Activated CD4-positive, alpha-beta memory T cell treated with anti-CD3 and anti-CD28 coated beads for 36 hours (primary cell): ENCODE measurements at regions not wholly inside any gene's neighbourhood (a gene's known extent, or its start where the extent isn't known, plus 50 kb on each side); places are given as distances from the start of the nearest gene placed in this dataset.

Experiments used
- CTCF ChIA-PET: fragments of 350-600 bp; sonication (Branson Sonifier 250); formaldehyde crosslinking; loops from one replicate; lab custom pipeline; 2021; ENCODE audit warnings: antibody characterized with exemption, inconsistent platforms; lab: Charles Lee
- POLR2A ChIA-PET: fragments of 350-600 bp; sonication (Branson Sonifier 250); formaldehyde crosslinking; loops from one replicate; lab custom pipeline; 2021; ENCODE audit warnings: antibody characterized with exemption; lab: Charles Lee
- DNase-seq: peaks from one replicate; pipeline ENCODE4 v3.0.0-alpha.2; 2020
- H3K27ac Mint-ChIP-seq: one replicate; pipeline ENCODE4 v1.8.0; 2021; ENCODE audit warnings: mixed read lengths
- H3K27me3 Mint-ChIP-seq: one replicate; pipeline ENCODE4 v1.8.0; 2021; ENCODE audit warnings: mixed read lengths
- H3K36me3 Mint-ChIP-seq: one replicate; pipeline ENCODE4 v1.8.0; 2021; ENCODE audit warnings: mixed read lengths
- H3K4me1 Mint-ChIP-seq: one replicate; pipeline ENCODE4 v1.8.0; 2021; ENCODE audit warnings: low read depth, mixed read lengths
- H3K4me3 Mint-ChIP-seq: one replicate; pipeline ENCODE4 v1.8.0; 2021; ENCODE audit warnings: mild to moderate bottlenecking, mixed read lengths
- H3K9me3 Mint-ChIP-seq: one replicate; pipeline ENCODE4 v1.8.0; 2021; ENCODE audit warnings: mixed read lengths
- intact Hi-C: fragments of 100-400 bp; cut with micrococcal nuclease; formaldehyde crosslinking; loops from one replicate; pipeline ENCODE4 v1.15.1; 2023

DNA sequence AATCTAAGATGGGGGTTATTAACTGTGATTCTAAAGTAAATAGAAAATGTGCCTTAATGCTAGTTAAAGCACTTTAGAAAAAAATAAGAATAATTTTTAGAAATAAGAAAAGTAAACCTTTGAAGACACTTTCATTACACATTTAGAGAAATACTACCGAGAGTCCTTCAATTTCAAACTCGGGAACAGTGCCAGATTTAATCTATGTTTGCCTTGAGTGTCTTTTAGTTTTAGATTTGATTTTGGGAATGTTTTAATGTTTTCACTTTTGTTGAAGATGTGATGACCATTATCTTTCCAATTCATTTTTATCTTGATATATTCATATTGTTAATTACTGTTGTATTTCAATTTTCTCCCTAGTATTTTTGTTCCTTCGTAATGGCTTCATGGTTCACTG is 592.7 kb upstream of the MGMT start:
- H3K27me3 Mint-ChIP-seq, result peaks cover 3% of the 10 kb centered on the region
- no peaks in the 10 kb centered on the region for H3K36me3 Mint-ChIP-seq
- no peak for DNase-seq
- H3K9me3 Mint-ChIP-seq, result no peaks in the 10 kb centered on the region
- CTCF ChIA-PET, result no interaction called here
- no peaks in the 10 kb centered on the region for H3K4me1 Mint-ChIP-seq
- H3K27ac Mint-ChIP-seq, result no peak overlapping the region
- H3K4me3 Mint-ChIP-seq, result no peak overlapping the region
- intact Hi-C loops, result no loop called here
- POLR2A ChIA-PET, result no interaction called here

DNA sequence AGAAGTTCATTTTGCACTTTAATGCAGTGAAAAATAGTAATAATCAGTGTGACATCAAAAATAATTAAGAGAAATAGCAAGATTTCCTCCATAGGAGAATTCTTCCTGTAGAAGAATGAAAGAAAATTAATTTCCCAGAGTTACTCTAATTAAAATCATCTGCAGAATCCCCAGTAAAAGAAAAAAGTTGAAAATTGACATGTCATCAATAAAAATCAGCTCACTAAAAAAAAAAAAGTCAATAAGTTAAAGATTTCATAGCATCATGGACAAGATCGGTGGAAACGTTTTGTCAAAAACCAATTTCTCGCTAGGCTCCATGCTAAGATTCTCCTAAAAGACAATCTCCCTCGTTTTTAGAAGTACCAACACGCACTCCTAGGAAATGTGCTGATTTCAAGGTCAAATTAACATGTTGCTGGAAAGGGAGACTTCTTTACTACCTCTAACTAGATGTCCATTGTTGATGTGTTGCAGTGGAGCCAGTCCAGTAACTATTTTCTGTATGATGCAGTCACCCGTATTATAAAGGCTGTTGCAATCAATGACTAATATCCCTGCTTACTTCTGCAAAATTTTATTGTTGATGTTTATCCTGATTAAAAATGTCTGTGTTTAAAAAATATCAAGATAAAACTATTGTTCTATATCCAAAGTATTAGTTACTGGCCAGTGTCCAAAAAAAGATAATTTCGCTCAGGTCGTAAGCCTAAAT is 591.9 kb upstream of the MGMT start:
- no peak overlapping the region for H3K4me3 Mint-ChIP-seq
- POLR2A ChIA-PET, result no interaction called here
- DNase-seq, result no peak
- intact Hi-C loops, result no loop called here
- H3K27me3 Mint-ChIP-seq, result peaks cover 3% of the 10 kb centered on the region
- no peaks in the 10 kb centered on the region for H3K36me3 Mint-ChIP-seq
- H3K9me3 Mint-ChIP-seq, result no peaks in the 10 kb centered on the region
- CTCF ChIA-PET, result no interaction called here
- H3K27ac Mint-ChIP-seq, result no peak overlapping the region
- H3K4me1 Mint-ChIP-seq, result no peaks in the 10 kb centered on the region

DNA sequence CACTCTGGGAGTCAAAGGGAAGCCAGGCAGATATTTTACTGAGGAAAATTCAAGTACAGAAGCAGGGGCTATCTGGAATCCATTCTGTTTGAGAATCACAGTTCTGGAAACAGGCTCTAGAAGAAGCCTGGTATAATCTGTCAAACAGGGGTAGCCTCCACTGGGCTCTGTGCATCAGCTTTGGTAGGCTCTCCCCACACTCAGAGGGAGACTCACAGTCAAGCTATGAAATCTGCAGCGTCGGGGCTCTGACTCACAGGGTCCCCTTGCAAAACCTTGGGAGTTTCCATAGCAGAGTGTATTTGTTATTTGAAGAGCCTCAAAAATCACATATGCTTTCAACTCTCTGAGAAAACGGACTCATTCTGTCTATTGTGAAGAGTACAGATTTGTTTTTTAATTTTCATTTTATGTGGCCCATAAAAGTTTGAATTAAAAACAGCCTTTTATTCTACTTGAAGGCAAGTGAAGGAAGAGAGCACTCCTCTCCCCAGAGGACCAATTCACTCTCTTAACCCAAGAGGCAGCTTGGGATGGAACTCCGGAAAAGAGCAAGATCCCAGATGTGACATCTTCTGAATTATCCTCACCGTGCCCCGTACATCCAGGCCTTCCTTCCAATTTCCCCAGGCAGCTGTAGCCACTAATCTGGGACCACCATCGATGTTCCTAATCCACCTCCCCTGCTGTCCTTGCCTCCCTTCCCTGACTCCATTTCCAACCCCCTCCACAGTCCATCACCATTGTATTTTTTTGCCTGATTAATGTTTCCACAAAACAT is 590.9 kb upstream of the MGMT start:
- Mint-ChIP-seq H3K27me3 (peaks cover 3% of the 10 kb centered on the region), H3K36me3 (no peaks in the 10 kb centered on the region), H3K27ac (no peak overlapping the region), H3K4me1 (no peaks in the 10 kb centered on the region), H3K4me3 (no peak overlapping the region), H3K9me3 (no peaks in the 10 kb centered on the region)
- no peak for DNase-seq
- intact Hi-C loops, result no loop called here
- ChIA-PET CTCF (no interaction called here), POLR2A (no interaction called here)

GRCh38 chr10:128877141-128877540 is 589.9 kb upstream of the MGMT start:
- no peak for DNase-seq
- H3K9me3 Mint-ChIP-seq, result no peaks in the 10 kb centered on the region
- intact Hi-C loops, result no loop called here
- ChIA-PET POLR2A (no interaction called here), CTCF (no interaction called here)
- H3K27ac Mint-ChIP-seq, result no peak overlapping the region
- H3K4me1 Mint-ChIP-seq, result no peaks in the 10 kb centered on the region
- H3K36me3 Mint-ChIP-seq, result no peaks in the 10 kb centered on the region
- peaks cover 7% of the 10 kb centered on the region for H3K27me3 Mint-ChIP-seq
- no peak overlapping the region for H3K4me3 Mint-ChIP-seq

GRCh38 chr10:128877936-128878335 is 589.1 kb upstream of the MGMT start:
- H3K27me3 Mint-ChIP-seq, result peaks cover 7% of the 10 kb centered on the region
- intact Hi-C loops, result no loop called here

DNA sequence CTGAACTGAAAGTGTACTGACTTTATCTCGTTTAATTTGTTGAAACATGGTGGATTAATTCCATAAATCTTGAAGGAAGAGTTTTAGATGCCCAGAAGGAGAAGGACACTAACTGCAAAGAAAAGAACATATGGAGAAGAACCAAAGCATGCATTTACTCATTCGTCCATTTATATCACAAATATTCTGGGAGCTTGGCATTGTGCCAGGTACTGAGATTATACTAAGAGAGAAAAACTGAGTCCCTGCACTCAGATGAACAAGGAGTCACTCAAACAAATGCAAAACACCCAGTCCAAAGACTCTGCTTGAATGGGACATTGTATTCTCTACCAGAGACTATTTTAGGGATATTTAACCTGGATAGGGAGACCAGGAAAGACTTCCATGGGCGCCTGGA is 588.0 kb upstream of the MGMT start:
- POLR2A ChIA-PET, result no interaction called here
- Mint-ChIP-seq H3K36me3 (no peaks in the 10 kb centered on the region), H3K27ac (no peak overlapping the region), H3K27me3 (peaks cover 7% of the 10 kb centered on the region), H3K4me3 (no peak overlapping the region), H3K9me3 (no peaks in the 10 kb centered on the region), H3K4me1 (no peaks in the 10 kb centered on the region)
- intact Hi-C loops, result no loop called here
- CTCF ChIA-PET, result no interaction called here
- DNase-seq, result no peak

More at GRCh38 chr10:128877936-128878335, 589.1 kb upstream of the MGMT start:
- Mint-ChIP-seq H3K4me1 (no peaks in the 10 kb centered on the region), H3K27ac (no peak overlapping the region), H3K4me3 (no peak overlapping the region), H3K36me3 (no peaks in the 10 kb centered on the region), H3K9me3 (no peaks in the 10 kb centered on the region)
- DNase-seq, result no peak
- POLR2A ChIA-PET, result no interaction called here
- CTCF ChIA-PET, result no interaction called here

GRCh38 chr10:128879441-128880140 is 587.5 kb upstream of the MGMT start:
- Mint-ChIP-seq H3K9me3 (no peaks in the 10 kb centered on the region), H3K36me3 (no peaks in the 10 kb centered on the region), H3K27ac (no peak overlapping the region), H3K27me3 (peaks cover 7% of the 10 kb centered on the region), H3K4me3 (no peak overlapping the region), H3K4me1 (no peaks in the 10 kb centered on the region)
- ChIA-PET CTCF (no interaction called here), POLR2A (no interaction called here)
- no peak for DNase-seq
- intact Hi-C loops, result no loop called here

- CTCF ChIA-PET, result no interaction called here
- H3K27ac Mint-ChIP-seq, result no peak overlapping the region
- H3K4me3 Mint-ChIP-seq, result no peak overlapping the region
- H3K36me3 Mint-ChIP-seq, result no peaks in the 10 kb centered on the region
- peaks cover 6% of the 10 kb centered on the region for H3K27me3 Mint-ChIP-seq
- DNase-seq, result no peak
- intact Hi-C loops, result no loop called here
- H3K9me3 Mint-ChIP-seq, result no peaks in the 10 kb centered on the region
- H3K4me1 Mint-ChIP-seq, result no peaks in the 10 kb centered on the region
- POLR2A ChIA-PET, result no interaction called here
These were observed 586.8 kb upstream of the MGMT start for GRCh38 chr10:128880159-128880725.

GRCh38 chr10:128881086-128881485 is 586.0 kb upstream of the MGMT start:
- no peak overlapping the region for H3K4me3 Mint-ChIP-seq
- no peak overlapping the region for H3K27ac Mint-ChIP-seq
- H3K4me1 Mint-ChIP-seq, result no peaks in the 10 kb centered on the region
- H3K27me3 Mint-ChIP-seq, result peaks cover 6% of the 10 kb centered on the region
- POLR2A ChIA-PET, result no interaction called here
- no peak for DNase-seq
- CTCF ChIA-PET, result no interaction called here
- intact Hi-C loops, result no loop called here
- H3K9me3 Mint-ChIP-seq, result no peaks in the 10 kb centered on the region
- H3K36me3 Mint-ChIP-seq, result no peaks in the 10 kb centered on the region

DNA sequence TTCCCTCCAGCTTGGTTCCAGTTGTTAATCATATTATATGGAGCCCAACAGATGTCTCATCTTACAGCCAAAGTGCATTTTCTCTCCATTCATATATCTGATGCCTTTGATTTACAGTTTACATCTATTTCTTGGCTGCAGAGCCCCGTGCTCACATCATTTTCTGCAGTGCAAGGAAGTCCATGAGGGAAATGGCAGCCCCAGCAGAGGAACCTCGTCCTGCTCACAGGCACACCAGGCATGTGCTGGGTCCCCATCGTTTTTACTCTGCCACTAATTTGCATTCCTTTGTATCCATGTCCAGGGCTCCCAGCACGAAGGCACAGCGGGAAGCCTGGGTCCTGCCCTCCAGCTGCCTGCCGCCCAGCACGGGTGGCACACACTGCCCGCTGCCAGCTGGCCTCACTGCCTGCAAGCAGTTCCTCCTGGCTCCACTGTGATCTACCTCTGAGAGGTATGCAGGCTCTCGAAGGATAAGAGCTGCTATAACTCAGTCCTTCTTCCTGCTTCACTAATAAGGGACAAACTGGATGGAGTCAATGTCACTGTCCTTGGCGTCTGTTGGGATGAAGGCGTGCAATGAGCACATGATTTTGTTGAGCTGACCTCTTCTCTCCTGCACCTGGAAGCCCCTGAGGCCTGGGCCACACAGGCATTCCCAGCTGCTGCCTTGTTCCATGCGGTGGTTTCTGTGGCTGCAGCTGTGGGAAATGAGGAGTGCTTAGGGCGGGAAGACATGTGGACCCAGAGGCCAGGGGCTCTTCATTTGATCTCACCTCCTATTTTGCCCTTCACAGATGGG is 583.6 kb upstream of the MGMT start:
- DNase-seq, result no peak
- POLR2A ChIA-PET, result no interaction called here
- H3K4me1 Mint-ChIP-seq, result no peaks in the 10 kb centered on the region

DNA sequence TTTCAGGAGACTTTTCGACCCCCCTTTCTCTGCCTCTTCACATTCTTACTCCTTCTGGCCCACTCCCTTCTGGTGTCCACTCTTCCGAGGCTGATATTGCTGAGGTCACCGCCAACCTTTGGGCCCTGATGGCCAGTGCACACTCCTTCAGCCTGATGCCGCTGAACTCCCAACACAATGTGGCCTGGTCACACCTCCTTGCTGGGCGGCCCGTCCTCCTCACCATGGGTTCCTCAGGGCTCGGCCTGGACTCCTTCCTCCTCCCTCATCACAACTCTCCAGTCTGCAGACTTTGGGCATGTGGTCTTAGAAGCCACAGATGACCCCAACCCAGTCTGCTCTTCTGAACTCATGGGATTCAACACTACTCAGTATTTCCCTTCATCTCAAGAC is 583.0 kb upstream of the MGMT start:
- peaks cover 4% of the 10 kb centered on the region for H3K27me3 Mint-ChIP-seq
- intact Hi-C loops, result no loop called here

More for the DNA sequence above, 583.6 kb upstream of the MGMT start:
- no peak overlapping the region for H3K27ac Mint-ChIP-seq
- CTCF ChIA-PET, result no interaction called here
- no peak overlapping the region for H3K4me3 Mint-ChIP-seq
- peaks cover 4% of the 10 kb centered on the region for H3K27me3 Mint-ChIP-seq
- intact Hi-C loops, result no loop called here
- no peaks in the 10 kb centered on the region for H3K36me3 Mint-ChIP-seq
- H3K9me3 Mint-ChIP-seq, result peaks cover 2% of the 10 kb centered on the region

More for the DNA sequence above, 583.0 kb upstream of the MGMT start:
- H3K36me3 Mint-ChIP-seq, result no peaks in the 10 kb centered on the region
- CTCF ChIA-PET, result no interaction called here
- POLR2A ChIA-PET, result no interaction called here
- no peak for DNase-seq
- H3K4me1 Mint-ChIP-seq, result no peaks in the 10 kb centered on the region
- no peak overlapping the region for H3K27ac Mint-ChIP-seq
- no peak overlapping the region for H3K4me3 Mint-ChIP-seq
- peaks cover 6% of the 10 kb centered on the region for H3K9me3 Mint-ChIP-seq
